GM21786 (cell line): ENCODE measurements at regions not wholly inside any gene's neighbourhood (a gene's known extent, or its start where the extent isn't known, plus 50 kb on each side); places are given as distances from the start of the nearest gene placed in this dataset.

Source experiments
- ATAC-seq: cut with Tn5 transposase; IDR thresholded peaks from one replicate; pipeline ENCODE4 v1.9.1; 2021; ENCODE audit not compliant: unreplicated experiment

- no peak for ATAC-seq
Measured at GRCh38 chr22:23414727-23415489, 165.2 kb downstream of the IGLL1 start.

GRCh38 chr22:23411739-23412138 is 168.4 kb downstream of the IGLL1 start:
- no peak for ATAC-seq

GRCh38 chr22:23410411-23410810 is 169.7 kb downstream of the IGLL1 start:
- no peak for ATAC-seq

GRCh38 chr22:23409976-23410375 is 170.1 kb downstream of the IGLL1 start:
- no peak for ATAC-seq

GRCh38 chr22:23408321-23408720 is 171.8 kb downstream of the IGLL1 start:
- ATAC-seq: no peak

GRCh38 chr22:23405366-23405851 is 174.7 kb downstream of the IGLL1 start:
- ATAC-seq: no peak

- no peak for ATAC-seq
Measured at GRCh38 chr22:23404689-23405365, 175.3 kb downstream of the IGLL1 start.

- no peak for ATAC-seq
Measured at GRCh38 chr22:23403720-23404688, 176.1 kb downstream of the IGLL1 start.

GRCh38 chr22:23403152-23403719 is 176.9 kb downstream of the IGLL1 start:
- ATAC-seq: no peak

GRCh38 chr22:23402275-23403151 is 177.6 kb downstream of the IGLL1 start:
- no peak for ATAC-seq

- ATAC-seq: no peak
Measured at GRCh38 chr22:23401910-23402274, 178.2 kb downstream of the IGLL1 start.

GRCh38 chr22:23401111-23401909 is 178.8 kb downstream of the IGLL1 start:
- ATAC-seq: no peak

- ATAC-seq: no peak
Measured at GRCh38 chr22:23400286-23400981, 179.7 kb downstream of the IGLL1 start.

GRCh38 chr22:23399367-23400285 is 180.5 kb downstream of the IGLL1 start:
- ATAC-seq: no peak

- no peak for ATAC-seq
Measured at GRCh38 chr22:23398701-23399366, 181.3 kb downstream of the IGLL1 start.

GRCh38 chr22:23397613-23398567 is 182.2 kb downstream of the IGLL1 start:
- no peak for ATAC-seq
